Esophagus (tissue), 2 donors: ENCODE measurements at regions not wholly inside any gene's neighbourhood (a gene's known extent, or its start where the extent isn't known, plus 50 kb on each side); places are given as distances from the start of the nearest gene placed in this dataset.

Source experiments
- H3K27ac ChIP-seq, 2 donors: one replicate each; pipeline ENCODE4 v1.5.1; 2013; ENCODE audit warnings: low read depth in 2 of 2, mild to moderate bottlenecking in 2 of 2, inconsistent platforms in 1 of 2, low read length in 1 of 2, moderate library complexity in 1 of 2
- H3K27me3 ChIP-seq, 2 donors: one replicate each; pipeline ENCODE4 v1.6.1; 2013; ENCODE audit warnings: low read length in 2 of 2, control low read depth in 1 of 2, mild to moderate bottlenecking in 1 of 2; ENCODE audit not compliant: insufficient read depth in 2 of 2, control insufficient read depth in 1 of 2
- H3K36me3 ChIP-seq, 2 donors: one replicate each; pipeline ENCODE4 v1.6.1; 2013; ENCODE audit warnings: low read length in 1 of 2; ENCODE audit not compliant: control insufficient read depth in 2 of 2, insufficient read depth in 2 of 2
- H3K4me1 ChIP-seq, 2 donors: one replicate each; pipeline ENCODE4 v1.6.1; 2013; ENCODE audit warnings: low read length in 1 of 2; ENCODE audit not compliant: control insufficient read depth in 2 of 2, insufficient read depth in 2 of 2
- H3K4me3 ChIP-seq, 2 donors: one replicate each; pipeline ENCODE4 v1.5.1; 2013; ENCODE audit warnings: low read length in 2 of 2, mild to moderate bottlenecking in 2 of 2, low read depth in 1 of 2, moderate library complexity in 1 of 2
- H3K9me3 ChIP-seq, 2 donors: one replicate each; pipeline ENCODE4 v1.6.1; 2013; ENCODE audit warnings: mild to moderate bottlenecking in 2 of 2, low read depth in 1 of 2, low read length in 1 of 2, moderate library complexity in 1 of 2; ENCODE audit not compliant: control insufficient read depth in 2 of 2, insufficient read depth in 1 of 2
- WGBS, 2 donors: extraction: QIAGEN DNeasy Blood & Tissue Kit; methylation state at CpG; one replicate each; pipeline ENCODE4 v1.1.7; 2013; 5-methylcytosine and 5-hydroxymethylcytosine counted together
- donor health status: healthy with polysubstance abuse.
- donor health status: Bipolar disorder and iron deficiency.

- Histone ChIP-seq H3K27me3 (no peaks in the 10 kb centered on the region), H3K9me3 (no peaks in the 10 kb centered on the region), H3K27ac (no peak overlapping the region), H3K4me1 (no peaks in the 10 kb centered on the region), H3K36me3 (no peaks in the 10 kb centered on the region), H3K4me3 (no peak overlapping the region)
- WGBS, 2 donors = 71 to 78% methylated on average over 1 of the region's 1 CpG
Measured at GRCh38 chr6:148179786-148180185, 162.9 kb upstream of the SASH1 start.

- no peak overlapping the region for H3K4me3 ChIP-seq
- no peaks in the 10 kb centered on the region for H3K27me3 ChIP-seq
Measured at GRCh38 chr6:148182378-148182777, 160.3 kb upstream of the SASH1 start.

GRCh38 chr6:148183776-148184175, 158.9 kb upstream of the SASH1 start:
- Histone ChIP-seq H3K4me3 (no peak overlapping the region), H3K9me3 (no peaks in the 10 kb centered on the region), H3K27ac (no peak overlapping the region), H3K36me3 (no peaks in the 10 kb centered on the region), H3K27me3 (no peaks in the 10 kb centered on the region), H3K4me1 (peaks cover 0 to 6% of the 10 kb centered on the region in 2 donors)
- 78 to 82% methylated on average over 2 of the region's 2 CpGs for WGBS, 2 donors

More at GRCh38 chr6:148182378-148182777, 160.3 kb upstream of the SASH1 start:
- Histone ChIP-seq H3K9me3 (no peaks in the 10 kb centered on the region), H3K36me3 (no peaks in the 10 kb centered on the region), H3K4me1 (peaks cover 0 to 2% of the 10 kb centered on the region in 2 donors), H3K27ac (no peak overlapping the region)
- 82 to 84% methylated on average over 4 of the region's 4 CpGs for WGBS, 2 donors

GRCh38 chr6:148186916-148187315, 155.7 kb upstream of the SASH1 start:
- H3K27ac ChIP-seq = peak overlapping the region in 1 of 2 donors; percentile 74
- H3K4me1 ChIP-seq = peaks cover 0 to 11% of the 10 kb centered on the region in 2 donors
- 51 to 56% methylated on average over 5 of the region's 5 CpGs for WGBS, 2 donors

GRCh38 chr6:148192310-148192709, 150.3 kb upstream of the SASH1 start:
- Histone ChIP-seq H3K27me3 (no peaks in the 10 kb centered on the region), H3K4me3 (no peak overlapping the region), H3K4me1 (peaks cover 0 to 9% of the 10 kb centered on the region in 2 donors), H3K36me3 (no peaks in the 10 kb centered on the region), H3K9me3 (no peaks in the 10 kb centered on the region), H3K27ac (peak overlapping the region; percentile 87 to 91)
- 66 to 73% methylated on average over 4 of the region's 4 CpGs for WGBS, 2 donors

More at GRCh38 chr6:148186916-148187315, 155.7 kb upstream of the SASH1 start:
- H3K36me3 ChIP-seq = no peaks in the 10 kb centered on the region
- no peaks in the 10 kb centered on the region for H3K9me3 ChIP-seq
- H3K4me3 ChIP-seq = no peak overlapping the region
- H3K27me3 ChIP-seq = no peaks in the 10 kb centered on the region

GRCh38 chr6:148193063-148193680, 149.5 kb upstream of the SASH1 start:
- Histone ChIP-seq H3K4me3 (peak overlapping the region in 1 of 2 donors; percentile 42), H3K9me3 (peaks cover 0 to 4% of the 10 kb centered on the region in 2 donors), H3K4me1 (peaks cover 0 to 9% of the 10 kb centered on the region in 2 donors), H3K27ac (peak overlapping the region; percentile 80 to 91), H3K36me3 (no peaks in the 10 kb centered on the region), H3K27me3 (no peaks in the 10 kb centered on the region)
- WGBS, 2 donors = 42 to 54% methylated on average over 5 of the region's 5 CpGs

GRCh38 chr6:148195511-148195910, 147.1 kb upstream of the SASH1 start:
- Histone ChIP-seq H3K27ac (peak overlapping the region; percentile 62 to 79), H3K36me3 (no peaks in the 10 kb centered on the region), H3K4me3 (peak overlapping the region in 1 of 2 donors; percentile 12), H3K9me3 (peaks cover 0 to 4% of the 10 kb centered on the region in 2 donors), H3K4me1 (no peaks in the 10 kb centered on the region), H3K27me3 (no peaks in the 10 kb centered on the region)
- 71 to 80% methylated on average over 5 of the region's 5 CpGs for WGBS, 2 donors

GRCh38 chr6:148199584-148199983, 143.1 kb upstream of the SASH1 start:
- Histone ChIP-seq H3K4me1 (no peaks in the 10 kb centered on the region), H3K27me3 (no peaks in the 10 kb centered on the region), H3K9me3 (peaks cover 0 to 4% of the 10 kb centered on the region in 2 donors), H3K4me3 (no peak overlapping the region), H3K36me3 (no peaks in the 10 kb centered on the region), H3K27ac (no peak overlapping the region)
- WGBS, 2 donors = 90 to 95% methylated on average over 3 of the region's 3 CpGs

GRCh38 chr6:148200293-148200692, 142.3 kb upstream of the SASH1 start:
- Histone ChIP-seq H3K4me3 (no peak overlapping the region), H3K9me3 (peaks cover 0 to 4% of the 10 kb centered on the region in 2 donors), H3K27me3 (no peaks in the 10 kb centered on the region), H3K4me1 (no peaks in the 10 kb centered on the region), H3K27ac (no peak overlapping the region), H3K36me3 (no peaks in the 10 kb centered on the region)
- 51 to 70% methylated on average over 10 of the region's 10 CpGs for WGBS, 2 donors

GRCh38 chr6:148200781-148201180, 141.9 kb upstream of the SASH1 start:
- no peak overlapping the region for H3K27ac ChIP-seq
- 70 to 75% methylated on average over 3 of the region's 3 CpGs for WGBS, 2 donors
- H3K27me3 ChIP-seq = no peaks in the 10 kb centered on the region

More at GRCh38 chr6:148200781-148201180, 141.9 kb upstream of the SASH1 start:
- H3K4me1 ChIP-seq = no peaks in the 10 kb centered on the region
- H3K36me3 ChIP-seq = no peaks in the 10 kb centered on the region
- H3K9me3 ChIP-seq = peaks cover 0 to 4% of the 10 kb centered on the region in 2 donors
- H3K4me3 ChIP-seq = no peak overlapping the region
